Caco-2 (cell line): ENCODE measurements at regions not wholly inside any gene's neighbourhood (a gene's known extent, or its start where the extent isn't known, plus 50 kb on each side); places are given as distances from the start of the nearest gene placed in this dataset.

Experiments
- BruUV-seq: library from RNA; stranded (reverse); fragments of 400-500 nt; replicated peaks from 2 replicates; lab custom pipeline; 2021; lab: Mats Ljungman, UMichigan
- CTCF ChIA-PET: fragments of 300-600 bp; sonication (Branson Sonifier 250); formaldehyde crosslinking; loops from one replicate; lab custom pipeline; 2022; ENCODE audit warnings: antibody characterized with exemption; lab: Charles Lee
- POLR2A ChIA-PET: fragments of 300-600 bp; sonication (Branson Sonifier 250); formaldehyde crosslinking; loops from one replicate; lab custom pipeline; 2022; ENCODE audit warnings: antibody characterized with exemption; lab: Charles Lee
- DNase-seq, 2 experiments: peaks; one replicate each; pipeline versions ENCODE4 v3.0.0 to v3.0.0-alpha.2; 2020 to 2022
- H3K27me3 ChIP-seq: replicated peaks from 2 replicates; pipeline ENCODE4 v1.6.0; 2011; ENCODE audit warnings: low read length; ENCODE audit not compliant: control insufficient read depth, insufficient read depth
- H3K36me3 ChIP-seq: 2 replicates; pipeline ENCODE4 v1.5.1; 2011; ENCODE audit warnings: low read length; ENCODE audit not compliant: control insufficient read depth, insufficient read depth
- H3K4me1 ChIP-seq: fragments of 250-450 bp; sonication (Bioruptor Pico); 2 replicates; pipeline ENCODE4 v1.5.1; 2020; ENCODE audit warnings: mild to moderate bottlenecking
- H3K4me3 ChIP-seq: 2 replicates; pipeline ENCODE4 v1.5.1; 2011; ENCODE audit warnings: low read depth, mild to moderate bottlenecking, control low read depth, low read length
- H3K9me3 ChIP-seq: fragments of 250-450 bp; sonication (Bioruptor Pico); 2 replicates; pipeline ENCODE4 v1.5.1; 2020; ENCODE audit warnings: mild to moderate bottlenecking, moderate library complexity
- H3K27ac Mint-ChIP-seq: one replicate; pipeline ENCODE4 v1.8.0; 2022; ENCODE audit warnings: mixed read lengths; ENCODE audit not compliant: unreplicated experiment
- H3K27me3 Mint-ChIP-seq: one replicate; pipeline ENCODE4 v1.8.0; 2022; ENCODE audit warnings: mixed read lengths; ENCODE audit not compliant: insufficient read depth, unreplicated experiment
- H3K36me3 Mint-ChIP-seq: one replicate; pipeline ENCODE4 v1.8.0; 2022; ENCODE audit warnings: mild to moderate bottlenecking, mixed read lengths; ENCODE audit not compliant: insufficient read depth, unreplicated experiment
- H3K4me1 Mint-ChIP-seq: one replicate; pipeline ENCODE4 v1.8.0; 2022; ENCODE audit warnings: low read depth, mixed read lengths; ENCODE audit not compliant: unreplicated experiment
- H3K4me3 Mint-ChIP-seq: one replicate; pipeline ENCODE4 v1.8.0; 2022; ENCODE audit warnings: mild to moderate bottlenecking, moderate library complexity, mixed read lengths; ENCODE audit not compliant: unreplicated experiment
- H3K9me3 Mint-ChIP-seq: one replicate; pipeline ENCODE4 v1.8.0; 2022; ENCODE audit warnings: mixed read lengths; ENCODE audit not compliant: unreplicated experiment
- intact Hi-C: fragments of 100-400 bp; cut with micrococcal nuclease; formaldehyde crosslinking; loops from one replicate; pipeline ENCODE4 v1.10.0; 2022; ENCODE audit not compliant: unreplicated experiment
- TF ChIP-seq, protein P1 (sequence below), 2 experiments: fragments of 200-600 bp in 1 of 2; IDR thresholded peaks; 1 replicate in 1 of 2; 2 replicates in 1 of 2; pipeline versions ENCODE4 v1.5.1 to v1.8.0; 2011 to 2022; ENCODE audit warnings: antibody characterized with exemption in 1 of 2, control low read depth in 1 of 2, inconsistent platforms in 1 of 2, low read depth in 1 of 2, low read length in 1 of 2, mild to moderate bottlenecking in 1 of 2, moderate library complexity in 1 of 2; ENCODE audit not compliant: insufficient read depth in 1 of 2, severe bottlenecking in 1 of 2, unreplicated experiment in 1 of 2

DNA sequence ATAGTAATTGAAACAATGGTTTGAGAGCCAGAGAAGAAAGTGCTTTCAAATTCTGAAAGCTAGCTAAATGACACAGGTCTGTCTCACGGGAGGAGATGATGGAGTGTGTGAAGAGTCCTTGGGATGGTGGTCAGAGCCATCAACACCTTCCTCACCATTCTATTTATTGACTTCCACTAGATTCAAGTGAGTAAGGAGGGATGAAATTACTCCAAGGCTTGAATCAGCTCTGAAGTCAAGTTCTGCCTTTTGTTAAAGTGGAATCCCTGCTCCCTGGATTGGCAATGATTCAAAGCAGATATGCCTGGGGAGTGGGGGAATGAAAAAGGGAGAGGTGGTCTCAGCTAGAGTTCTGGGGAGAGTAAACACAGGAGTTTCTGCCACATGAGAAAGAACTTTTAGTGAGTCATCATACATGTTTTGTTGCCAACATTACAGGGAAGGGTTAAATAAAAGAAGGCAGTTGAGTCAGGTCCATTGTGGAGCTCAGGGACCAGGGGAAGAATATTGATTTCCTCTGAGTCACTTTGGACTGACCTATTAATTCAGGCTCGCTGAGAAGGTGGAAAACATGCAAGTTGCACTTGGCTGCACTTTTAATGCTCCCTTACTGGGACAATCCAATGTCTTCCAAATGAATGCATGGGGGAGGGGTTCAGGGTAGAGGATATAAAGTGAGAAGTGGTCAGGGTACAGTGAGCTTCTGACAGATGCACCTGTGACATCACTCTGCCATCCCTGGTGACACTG lies 142.7 kb downstream of the TBX5 start:
- no TSS peak for BruUV-seq
- Mint-ChIP-seq H3K36me3 (no peaks in the 10 kb centered on the region), H3K27me3 (peaks cover 5% of the 10 kb centered on the region), H3K4me1 (no peaks in the 10 kb centered on the region), H3K27ac (no peak overlapping the region), H3K9me3 (no peaks in the 10 kb centered on the region), H3K4me3 (no peak overlapping the region)
- DNase-seq, result no peak
- no peaks in the 10 kb centered on the region for H3K27me3 ChIP-seq
- H3K9me3 ChIP-seq, result no peaks in the 10 kb centered on the region
- TF ChIP-seq, protein P1, sequence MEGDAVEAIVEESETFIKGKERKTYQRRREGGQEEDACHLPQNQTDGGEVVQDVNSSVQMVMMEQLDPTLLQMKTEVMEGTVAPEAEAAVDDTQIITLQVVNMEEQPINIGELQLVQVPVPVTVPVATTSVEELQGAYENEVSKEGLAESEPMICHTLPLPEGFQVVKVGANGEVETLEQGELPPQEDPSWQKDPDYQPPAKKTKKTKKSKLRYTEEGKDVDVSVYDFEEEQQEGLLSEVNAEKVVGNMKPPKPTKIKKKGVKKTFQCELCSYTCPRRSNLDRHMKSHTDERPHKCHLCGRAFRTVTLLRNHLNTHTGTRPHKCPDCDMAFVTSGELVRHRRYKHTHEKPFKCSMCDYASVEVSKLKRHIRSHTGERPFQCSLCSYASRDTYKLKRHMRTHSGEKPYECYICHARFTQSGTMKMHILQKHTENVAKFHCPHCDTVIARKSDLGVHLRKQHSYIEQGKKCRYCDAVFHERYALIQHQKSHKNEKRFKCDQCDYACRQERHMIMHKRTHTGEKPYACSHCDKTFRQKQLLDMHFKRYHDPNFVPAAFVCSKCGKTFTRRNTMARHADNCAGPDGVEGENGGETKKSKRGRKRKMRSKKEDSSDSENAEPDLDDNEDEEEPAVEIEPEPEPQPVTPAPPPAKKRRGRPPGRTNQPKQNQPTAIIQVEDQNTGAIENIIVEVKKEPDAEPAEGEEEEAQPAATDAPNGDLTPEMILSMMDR (IDR thresholded peaks at IDR 0.05; ENCODE audit: insufficient read depth in 1 of 2, low read depth in 1 of 2, low read length in 1 of 2, severe bottlenecking in 1 of 2, unreplicated experiment in 1 of 2), result no peak
- CTCF ChIA-PET, result no interaction called here
- no peak overlapping the region for H3K4me3 ChIP-seq
- POLR2A ChIA-PET, result no interaction called here
- H3K4me1 ChIP-seq, result no peaks in the 10 kb centered on the region
- no peaks in the 10 kb centered on the region for H3K36me3 ChIP-seq
- intact Hi-C loops, result no loop called here

DNA sequence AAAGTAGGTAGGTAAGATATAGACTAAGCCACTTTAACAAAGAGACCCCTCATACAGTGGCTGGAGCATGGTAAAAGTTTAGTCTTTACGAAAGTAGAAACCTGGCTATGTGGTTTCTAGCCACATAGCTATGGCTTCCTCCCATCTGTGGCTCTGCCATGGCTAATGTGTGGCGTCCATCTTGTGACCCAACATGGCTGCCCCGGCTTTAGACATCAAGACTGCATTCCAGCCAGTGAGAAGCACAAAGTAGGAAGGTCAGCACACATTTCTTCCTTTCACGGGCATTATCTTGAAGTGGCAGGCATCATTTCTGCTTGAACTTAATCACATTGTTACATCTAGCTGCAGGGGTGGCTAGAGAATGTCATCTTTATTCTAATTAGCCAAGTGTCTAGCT lies 148.3 kb downstream of the TBX5 start:
- no peaks in the 10 kb centered on the region for H3K4me1 ChIP-seq
- no peaks in the 10 kb centered on the region for H3K36me3 ChIP-seq
- Mint-ChIP-seq H3K36me3 (no peaks in the 10 kb centered on the region), H3K4me1 (no peaks in the 10 kb centered on the region), H3K9me3 (no peaks in the 10 kb centered on the region), H3K27ac (no peak overlapping the region), H3K4me3 (no peak overlapping the region), H3K27me3 (peaks cover 2% of the 10 kb centered on the region)
- no peak overlapping the region for H3K4me3 ChIP-seq
- BruUV-seq, result no TSS peak
- intact Hi-C loops, result no loop called here
- no peaks in the 10 kb centered on the region for H3K9me3 ChIP-seq
- TF ChIP-seq, protein P1 (IDR thresholded peaks at IDR 0.05; ENCODE audit: insufficient read depth in 1 of 2, low read depth in 1 of 2, low read length in 1 of 2, severe bottlenecking in 1 of 2, unreplicated experiment in 1 of 2), result no peak
- no peaks in the 10 kb centered on the region; the same call in 1 of the 2 replicates for H3K27me3 ChIP-seq
- POLR2A ChIA-PET, result no interaction called here
- CTCF ChIA-PET, result no interaction called here
- no peak for DNase-seq

DNA sequence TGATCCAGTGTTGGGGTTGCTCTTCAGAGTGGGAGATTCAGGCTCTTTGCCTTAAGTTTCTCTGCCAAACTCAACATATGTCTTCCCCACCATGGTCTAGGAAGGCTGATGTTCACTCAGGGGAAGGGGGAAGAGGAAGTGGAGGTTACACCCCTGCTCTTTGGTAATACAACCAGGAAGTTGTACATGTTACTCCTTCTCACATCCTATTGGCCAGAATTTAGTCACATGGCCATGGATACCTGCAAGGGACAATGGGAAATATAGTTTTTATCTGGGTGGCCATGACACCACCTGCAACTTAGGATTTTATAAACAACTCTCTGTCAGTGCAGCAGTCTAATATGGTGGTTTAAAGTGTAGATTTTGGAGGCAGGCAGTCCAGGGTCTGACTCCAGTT lies 150.9 kb downstream of the TBX5 start:
- POLR2A ChIA-PET, result no interaction called here

More for the DNA sequence above, 150.9 kb downstream of the TBX5 start:
- no peak for DNase-seq
- Histone ChIP-seq H3K4me1 (no peaks in the 10 kb centered on the region), H3K9me3 (no peaks in the 10 kb centered on the region), H3K4me3 (no peak overlapping the region), H3K36me3 (no peaks in the 10 kb centered on the region), H3K27me3 (no peaks in the 10 kb centered on the region; the same call in 1 of the 2 replicates)
- intact Hi-C loops, result no loop called here
- Mint-ChIP-seq H3K9me3 (no peaks in the 10 kb centered on the region), H3K4me1 (no peaks in the 10 kb centered on the region), H3K27me3 (peaks cover 8% of the 10 kb centered on the region), H3K4me3 (no peak overlapping the region), H3K36me3 (no peaks in the 10 kb centered on the region), H3K27ac (no peak overlapping the region)
- TF ChIP-seq, protein P1 (IDR thresholded peaks at IDR 0.05; ENCODE audit: insufficient read depth in 1 of 2, low read depth in 1 of 2, low read length in 1 of 2, severe bottlenecking in 1 of 2, unreplicated experiment in 1 of 2), result no peak
- CTCF ChIA-PET, result no interaction called here
- no TSS peak for BruUV-seq
